Fibroblast of lung (primary cell): ENCODE measurements at regions not wholly inside any gene's neighbourhood (a gene's known extent, or its start where the extent isn't known, plus 50 kb on each side); places are given as distances from the start of the nearest gene placed in this dataset.

ENCODE experiments used
- DNase-seq, 2 donors: peaks; one replicate each; pipeline versions ENCODE4 v3.0.0 to v3.0.0-alpha.2; 2010; ENCODE audit warnings: low read depth in 2 of 2
- H2AFZ ChIP-seq: 2 replicates; pipeline ENCODE4 v1.5.1; 2012; ENCODE audit warnings: low read length, control low read depth, inconsistent platforms
- H3K27ac ChIP-seq: 2 replicates; pipeline ENCODE4 v1.5.1; 2011; ENCODE audit warnings: low read length, control low read depth; ENCODE audit not compliant: insufficient read depth
- H3K27me3 ChIP-seq: 2 replicates; pipeline ENCODE4 v1.5.1; 2011; ENCODE audit warnings: mild to moderate bottlenecking, low read length; ENCODE audit not compliant: control insufficient read depth, insufficient read depth
- H3K36me3 ChIP-seq: 2 replicates; pipeline ENCODE4 v1.5.1; 2011; ENCODE audit warnings: low read length; ENCODE audit not compliant: control insufficient read depth, insufficient read depth
- H3K4me1 ChIP-seq: 2 replicates; pipeline ENCODE4 v1.5.1; 2011; ENCODE audit warnings: low read length; ENCODE audit not compliant: control insufficient read depth, insufficient read depth; ENCODE audit errors: extremely low read depth
- H3K4me2 ChIP-seq: 2 replicates; pipeline ENCODE4 v1.5.1; 2011; ENCODE audit warnings: low read length, control low read depth; ENCODE audit not compliant: insufficient read depth; ENCODE audit errors: extremely low read depth
- H3K4me3 ChIP-seq, 4 experiments: fragments of 200-600 bp in 1 of 4; sonication (generic) in 1 of 4; replicated peaks in 1 of 4; 2 replicates each; pipeline ENCODE4 v1.5.1; 2011 to 2016; ENCODE audit warnings: low read length in 4 of 4, low read depth in 3 of 4, mild to moderate bottlenecking in 3 of 4, control low read depth in 2 of 4, inconsistent platforms in 1 of 4, mixed read lengths in 1 of 4; ENCODE audit not compliant: insufficient read depth in 1 of 4; ENCODE audit errors: control extremely low read depth in 1 of 4
- H3K79me2 ChIP-seq: 2 replicates; pipeline ENCODE4 v1.5.1; 2012; ENCODE audit warnings: mild to moderate bottlenecking, low read length, inconsistent platforms; ENCODE audit not compliant: control insufficient read depth, insufficient read depth
- H3K9ac ChIP-seq: 2 replicates; pipeline ENCODE4 v1.5.1; 2011; ENCODE audit warnings: mild to moderate bottlenecking, low read length, control low read depth; ENCODE audit not compliant: insufficient read depth
- H3K9me3 ChIP-seq: 2 replicates; pipeline ENCODE4 v1.5.1; 2012; ENCODE audit warnings: low read depth, low read length; ENCODE audit not compliant: control insufficient read depth, insufficient read depth
- H4K20me1 ChIP-seq: 2 replicates; pipeline ENCODE4 v1.5.1; 2011; ENCODE audit warnings: low read length; ENCODE audit not compliant: control insufficient read depth, insufficient read depth; ENCODE audit errors: extremely low read depth
- CTCF ChIP-seq, 2 donors: IDR thresholded peaks in 1 of 2; conservative IDR thresholded peaks in 1 of 2; 1 replicate in 1 of 2; 2 replicates in 1 of 2; pipeline ENCODE4 v1.5.1; 2011 to 2012; ENCODE audit warnings: low read length in 2 of 2, control low read depth in 1 of 2, inconsistent platforms in 1 of 2, low read depth in 1 of 2, mild to moderate bottlenecking in 1 of 2
- EZH2 ChIP-seq: IDR thresholded peaks from 2 replicates; pipeline ENCODE4 v1.5.1; 2012; ENCODE audit warnings: low read length, control low read depth, mild to moderate bottlenecking; ENCODE audit errors: missing control alignments

- no peaks in the 10 kb centered on the region for H3K9me3 ChIP-seq
- no peak overlapping the region for H2AFZ ChIP-seq
- H3K27me3 ChIP-seq: no peaks in the 10 kb centered on the region
- H3K36me3 ChIP-seq: no peaks in the 10 kb centered on the region
- peaks cover 7% of the 10 kb centered on the region for H3K4me1 ChIP-seq
- H3K4me3 ChIP-seq: no peak overlapping the region
- H3K9ac ChIP-seq: no peak overlapping the region
- no peaks in the 10 kb centered on the region for H3K79me2 ChIP-seq
- peak overlapping the region; percentile 45 for H3K27ac ChIP-seq
- H4K20me1 ChIP-seq: no peaks in the 10 kb centered on the region
- no peak for DNase-seq
- TF ChIP-seq EZH2: no peak
- TF ChIP-seq CTCF (conservative IDR thresholded peaks at IDR 0.05 in 1 of 2, IDR thresholded peaks at IDR 0.05 in 1 of 2; ENCODE audit: low read depth in 1 of 2, low read length in 2 of 2): no peak
- H3K4me2 ChIP-seq: no peak overlapping the region
These were observed 153.5 kb downstream of the ADAMTS15 start for GRCh38 chr11:130601764-130602460.

GRCh38 chr11:130602641-130603334, 154.3 kb downstream of the ADAMTS15 start:
- H3K27ac ChIP-seq: no peak overlapping the region
- no peaks in the 10 kb centered on the region for H3K79me2 ChIP-seq
- H3K4me3 ChIP-seq: no peak overlapping the region
- H3K36me3 ChIP-seq: no peaks in the 10 kb centered on the region
- H3K9ac ChIP-seq: no peak overlapping the region
- no peaks in the 10 kb centered on the region for H3K9me3 ChIP-seq
- peaks cover 7% of the 10 kb centered on the region for H3K4me1 ChIP-seq
- H3K27me3 ChIP-seq: no peaks in the 10 kb centered on the region
- H2AFZ ChIP-seq: no peak overlapping the region
- TF ChIP-seq CTCF (conservative IDR thresholded peaks at IDR 0.05 in 1 of 2, IDR thresholded peaks at IDR 0.05 in 1 of 2; ENCODE audit: low read depth in 1 of 2, low read length in 2 of 2): no peak
- no peak for TF ChIP-seq EZH2
- no peak overlapping the region for H3K4me2 ChIP-seq
- no peaks in the 10 kb centered on the region for H4K20me1 ChIP-seq
- no peak for DNase-seq

GRCh38 chr11:130603335-130603906, 155.0 kb downstream of the ADAMTS15 start:
- DNase-seq: no peak
- Histone ChIP-seq H2AFZ (no peak overlapping the region), H3K36me3 (no peaks in the 10 kb centered on the region), H3K4me3 (no peak overlapping the region), H3K27me3 (no peaks in the 10 kb centered on the region), H4K20me1 (no peaks in the 10 kb centered on the region), H3K9ac (no peak overlapping the region), H3K79me2 (no peaks in the 10 kb centered on the region), H3K27ac (no peak overlapping the region), H3K4me2 (no peak overlapping the region), H3K9me3 (no peaks in the 10 kb centered on the region), H3K4me1 (peaks cover 7% of the 10 kb centered on the region)
- TF ChIP-seq EZH2: no peak
- no peak for TF ChIP-seq CTCF (conservative IDR thresholded peaks at IDR 0.05 in 1 of 2, IDR thresholded peaks at IDR 0.05 in 1 of 2; ENCODE audit: low read depth in 1 of 2, low read length in 2 of 2)
